LNCaP clone FGC (cell line): ENCODE measurements at regions not wholly inside any gene's neighbourhood (a gene's known extent, or its start where the extent isn't known, plus 50 kb on each side); places are given as distances from the start of the nearest gene placed in this dataset.

Experiments used
- DNase-seq: peaks from one replicate; pipeline ENCODE4 v3.0.0-alpha.2; 2011; ENCODE audit warnings: low read depth
- H3K4me3 ChIP-seq: 2 replicates; pipeline ENCODE4 v1.5.1; 2011; ENCODE audit warnings: mild to moderate bottlenecking, low read depth, low read length, control low read depth
- CTCF ChIP-seq: IDR thresholded peaks from 2 replicates; pipeline ENCODE4 v1.5.1; 2012; ENCODE audit warnings: mild to moderate bottlenecking; ENCODE audit not compliant: control insufficient read depth, insufficient read depth; ENCODE audit errors: extremely low read depth

- H3K4me3 ChIP-seq: no peak overlapping the region
- DNase-seq: no peak
- TF ChIP-seq CTCF: no peak
Observed at GRCh38 chr12:98244136-98244535, 271.3 kb upstream of the TMPO start.

GRCh38 chr12:98253207-98254037 is 262.0 kb upstream of the TMPO start:
- no peak for DNase-seq
- TF ChIP-seq CTCF: no peak
- no peak overlapping the region for H3K4me3 ChIP-seq

- DNase-seq: no peak
- TF ChIP-seq CTCF: no peak
- no peak overlapping the region for H3K4me3 ChIP-seq
Observed at GRCh38 chr12:98256830-98257229, 258.6 kb upstream of the TMPO start.

GRCh38 chr12:98259693-98260092 is 255.7 kb upstream of the TMPO start:
- H3K4me3 ChIP-seq: no peak overlapping the region
- TF ChIP-seq CTCF: no peak
- DNase-seq: no peak

GRCh38 chr12:98260276-98260675 is 255.1 kb upstream of the TMPO start:
- no peak overlapping the region for H3K4me3 ChIP-seq
- TF ChIP-seq CTCF: no peak
- no peak for DNase-seq

GRCh38 chr12:98262902-98263301 is 252.5 kb upstream of the TMPO start:
- DNase-seq: no peak
- no peak for TF ChIP-seq CTCF

GRCh38 chr12:98274430-98275130 is 240.8 kb upstream of the TMPO start:
- no peak for DNase-seq
- H3K4me3 ChIP-seq: no peak overlapping the region
- TF ChIP-seq CTCF: no peak

More at GRCh38 chr12:98262902-98263301, 252.5 kb upstream of the TMPO start:
- H3K4me3 ChIP-seq: no peak overlapping the region
